A172 (cell line): ENCODE measurements at regions not wholly inside any gene's neighbourhood (a gene's known extent, or its start where the extent isn't known, plus 50 kb on each side); places are given as distances from the start of the nearest gene placed in this dataset.

Experiments
- DNase-seq: peaks from one replicate; pipeline ENCODE4 v3.0.0-alpha.2; 2015; ENCODE audit warnings: low spot score

GRCh38 chr3:64354956-64355355 lies 129.7 kb upstream of the PRICKLE2 start:
- no peak for DNase-seq

GRCh38 chr3:64354221-64354620 lies 129.0 kb upstream of the PRICKLE2 start:
- DNase-seq = no peak

- DNase-seq = no peak
Observed at GRCh38 chr3:64353226-64353625, 128.0 kb upstream of the PRICKLE2 start.

- no peak for DNase-seq
Observed at GRCh38 chr3:64352639-64352992, 127.3 kb upstream of the PRICKLE2 start.

- peak; percentile 74 for DNase-seq
Observed at GRCh38 chr3:64351713-64352638, 126.7 kb upstream of the PRICKLE2 start.

- DNase-seq = no peak
Observed at GRCh38 chr3:64349551-64349950, 124.3 kb upstream of the PRICKLE2 start.

GRCh38 chr3:64345371-64345770 lies 120.1 kb upstream of the PRICKLE2 start:
- DNase-seq = no peak

GRCh38 chr3:64344721-64345207 lies 119.5 kb upstream of the PRICKLE2 start:
- peak; percentile 55 for DNase-seq

GRCh38 chr3:64343689-64344430 lies 118.6 kb upstream of the PRICKLE2 start:
- DNase-seq = no peak

GRCh38 chr3:64342940-64343688 lies 117.8 kb upstream of the PRICKLE2 start:
- peak; percentile 31 for DNase-seq

GRCh38 chr3:64341296-64341695 lies 116.0 kb upstream of the PRICKLE2 start:
- DNase-seq = no peak

GRCh38 chr3:64340641-64341101 lies 115.4 kb upstream of the PRICKLE2 start:
- DNase-seq = peak; percentile 38

GRCh38 chr3:64336488-64336887 lies 111.2 kb upstream of the PRICKLE2 start:
- no peak for DNase-seq

- DNase-seq = no peak
Observed at GRCh38 chr3:64332459-64333350, 107.4 kb upstream of the PRICKLE2 start.

- no peak for DNase-seq
Observed at GRCh38 chr3:64331605-64332004, 106.3 kb upstream of the PRICKLE2 start.

- DNase-seq = no peak
Observed at GRCh38 chr3:64329037-64329436, 103.8 kb upstream of the PRICKLE2 start.

GRCh38 chr3:64327100-64327804 lies 102.0 kb upstream of the PRICKLE2 start:
- DNase-seq = no peak

GRCh38 chr3:64321747-64322146 lies 96.5 kb upstream of the PRICKLE2 start:
- peak; percentile 83 for DNase-seq

GRCh38 chr3:64319391-64319790 lies 94.1 kb upstream of the PRICKLE2 start:
- no peak for DNase-seq

GRCh38 chr3:64318668-64319271 lies 93.5 kb upstream of the PRICKLE2 start:
- no peak for DNase-seq
